LNCaP clone FGC (cell line): ENCODE measurements at regions not wholly inside any gene's neighbourhood (a gene's known extent, or its start where the extent isn't known, plus 50 kb on each side); places are given as distances from the start of the nearest gene placed in this dataset.
"Not testable (repeated sequence)": the region's sequence is repeated elsewhere in the genome, so short reads cannot be mapped to it uniquely, and the experiment has no call there.

Experiments used
- DNase-seq: peaks from one replicate; pipeline ENCODE4 v3.0.0-alpha.2; 2011; ENCODE audit warnings: low read depth
- H3K4me3 ChIP-seq: 2 replicates; pipeline ENCODE4 v1.5.1; 2011; ENCODE audit warnings: mild to moderate bottlenecking, low read depth, low read length, control low read depth
- CTCF ChIP-seq: IDR thresholded peaks from 2 replicates; pipeline ENCODE4 v1.5.1; 2012; ENCODE audit warnings: mild to moderate bottlenecking; ENCODE audit not compliant: control insufficient read depth, insufficient read depth; ENCODE audit errors: extremely low read depth

- no peak for TF ChIP-seq CTCF
- DNase-seq, result no peak
- no peak overlapping the region for H3K4me3 ChIP-seq
Observed at GRCh38 chr13:90272356-90272755, 1075.1 kb upstream of the MIR17HG start.

GRCh38 chr13:90276216-90276615 is 1071.3 kb upstream of the MIR17HG start:
- no peak for DNase-seq
- no peak for TF ChIP-seq CTCF
- H3K4me3 ChIP-seq, result no peak overlapping the region

- H3K4me3 ChIP-seq, DNase-seq: not testable (repeated sequence)
Observed at GRCh38 chr13:90278231-90278630, 1069.3 kb upstream of the MIR17HG start.

GRCh38 chr13:90281709-90282108 is 1065.8 kb upstream of the MIR17HG start:
- peak; percentile 33 for DNase-seq
- no peak for TF ChIP-seq CTCF
- no peak overlapping the region for H3K4me3 ChIP-seq

- TF ChIP-seq CTCF, result no peak
- H3K4me3 ChIP-seq, result no peak overlapping the region
- no peak for DNase-seq
Observed at GRCh38 chr13:90287521-90287920, 1060.0 kb upstream of the MIR17HG start.

- no peak for TF ChIP-seq CTCF
- no peak overlapping the region for H3K4me3 ChIP-seq
- no peak for DNase-seq
Observed at GRCh38 chr13:90293793-90294361, 1053.6 kb upstream of the MIR17HG start.

- no peak for DNase-seq
- TF ChIP-seq CTCF, result no peak
- no peak overlapping the region for H3K4me3 ChIP-seq
Observed at GRCh38 chr13:90299238-90299637, 1048.2 kb upstream of the MIR17HG start.

GRCh38 chr13:90300015-90300414 is 1047.5 kb upstream of the MIR17HG start:
- no peak for DNase-seq
- no peak for TF ChIP-seq CTCF
- H3K4me3 ChIP-seq, result no peak overlapping the region
